ENCODE measurements at regions not wholly inside any gene's neighbourhood (a gene's known extent, or its start where the extent isn't known, plus 50 kb on each side); places are given as distances from the start of the nearest gene placed in this dataset.
"Not testable (repeated sequence)": the region's sequence is repeated elsewhere in the genome, so short reads cannot be mapped to it uniquely, and the experiment has no call there.

- DNase-seq, result no peak
Measured at GRCh38 chr5:104606258-104606829, 1043.8 kb upstream of the NUDT12 start.

GRCh38 chr5:104599726-104600125 is 1037.1 kb upstream of the NUDT12 start:
- DNase-seq, result no peak

- DNase-seq, result no peak
Measured at GRCh38 chr5:104598285-104598684, 1035.7 kb upstream of the NUDT12 start.

- DNase-seq, result no peak
Measured at GRCh38 chr5:104594850-104595249, 1032.3 kb upstream of the NUDT12 start.

- no peak for DNase-seq
Measured at GRCh38 chr5:104576677-104577076, 1014.1 kb upstream of the NUDT12 start.

GRCh38 chr5:104573949-104574709 is 1011.5 kb upstream of the NUDT12 start:
- no peak for DNase-seq

- no peak for DNase-seq
Measured at GRCh38 chr5:104569621-104570020, 1007.0 kb upstream of the NUDT12 start.

- DNase-seq, result no peak
Measured at GRCh38 chr5:104564530-104564929, 1001.9 kb upstream of the NUDT12 start.

GRCh38 chr5:104556957-104557356 is 994.4 kb upstream of the NUDT12 start:
- DNase-seq, result no peak

GRCh38 chr5:104551628-104552027 is 989.0 kb upstream of the NUDT12 start:
- no peak for DNase-seq

- DNase-seq, result not testable (repeated sequence)
Measured at GRCh38 chr5:104546871-104547270, 984.3 kb upstream of the NUDT12 start.

GRCh38 chr5:104541141-104541785 is 978.7 kb upstream of the NUDT12 start:
- DNase-seq, result no peak

- DNase-seq, result no peak
Measured at GRCh38 chr5:104540448-104540847, 977.9 kb upstream of the NUDT12 start.

GRCh38 chr5:104539618-104540350 is 977.2 kb upstream of the NUDT12 start:
- DNase-seq, result no peak

- no peak for DNase-seq
Measured at GRCh38 chr5:104538734-104539133, 976.1 kb upstream of the NUDT12 start.

GRCh38 chr5:104533498-104533897 is 970.9 kb upstream of the NUDT12 start:
- no peak for DNase-seq

GRCh38 chr5:104526866-104527265 is 964.3 kb upstream of the NUDT12 start:
- no peak for DNase-seq

- no peak for DNase-seq
Measured at GRCh38 chr5:104513640-104514072, 951.1 kb upstream of the NUDT12 start.

- DNase-seq, result no peak
Measured at GRCh38 chr5:104513121-104513602, 950.6 kb upstream of the NUDT12 start.

- DNase-seq, result no peak
Measured at GRCh38 chr5:104512063-104512825, 949.7 kb upstream of the NUDT12 start.

- DNase-seq, result no peak
Measured at GRCh38 chr5:104498281-104498680, 935.7 kb upstream of the NUDT12 start.

GRCh38 chr5:104494083-104494482 is 931.5 kb upstream of the NUDT12 start:
- no peak for DNase-seq

GRCh38 chr5:104472811-104473210 is 910.2 kb upstream of the NUDT12 start:
- DNase-seq, result no peak
